ENCODE measurements at regions not wholly inside any gene's neighbourhood (a gene's known extent, or its start where the extent isn't known, plus 50 kb on each side); places are given as distances from the start of the nearest gene placed in this dataset.

GRCh38 chr21:36542312-36543101, 62.6 kb upstream of the CLDN14 start:
- POLR2A ChIA-PET, result no interaction called here

GRCh38 chr21:36543924-36544323, 64.0 kb upstream of the CLDN14 start:
- TF ChIP-seq ZNF18 (tag by site-specific recombination; IDR thresholded peaks at IDR 0.05), result no peak
- TF ChIP-seq ZNF23 (tag by site-specific recombination; IDR thresholded peaks at IDR 0.05; ENCODE audit: borderline replicate concordance), result no peak
- no peak for TF ChIP-seq ZNF677 (tag by site-specific recombination; IDR thresholded peaks at IDR 0.05)
- no peak for TF ChIP-seq EGR2 (tag by site-specific recombination; IDR thresholded peaks at IDR 0.05; ENCODE audit: low read depth)
- no peak for TF ChIP-seq ZNF274 (IDR thresholded peaks at IDR 0.05; ENCODE audit: low read length)
- TF ChIP-seq ZNF274 (tag by site-specific recombination; IDR thresholded peaks at IDR 0.05; ENCODE audit: borderline replicate concordance), result no peak
- TF ChIP-seq ZNF174 (tag by site-specific recombination; IDR thresholded peaks at IDR 0.05), result no peak
- TF ChIP-seq ZFP37 (tag by site-specific recombination; IDR thresholded peaks at IDR 0.05), result no peak
- TF ChIP-seq ZNF248 (tag by site-specific recombination; IDR thresholded peaks at IDR 0.05), result no peak
- CTCF ChIA-PET, result interaction anchor here (0.6 kb wide), 1 partner anchor 67 kb away, joined by 3 read pairs; no protein-coding TSS in a partner anchor
- no peaks in the 10 kb centered on the region for H3K9me3 ChIP-seq (ENCODE audit: control insufficient read depth, insufficient read depth, low read depth, low read length)
- no peaks in the 10 kb centered on the region for H3K4me1 ChIP-seq (ENCODE audit: control insufficient read depth, insufficient read depth, low read length)
- H3K36me3 ChIP-seq (ENCODE audit: control insufficient read depth in 2 of 2, insufficient read depth in 1 of 2, low read length in 2 of 2), result no peaks in the 10 kb centered on the region
- POLR2A ChIA-PET, result no interaction called here
- no peak overlapping the region for H3K4me3 ChIP-seq (ENCODE audit: low read depth, low read length)
- no peak overlapping the region for H3K27ac ChIP-seq (ENCODE audit: extremely low read depth, low read depth, low read length)

More at GRCh38 chr21:36542312-36543101, 62.6 kb upstream of the CLDN14 start:
- Histone ChIP-seq H3K9me3 (ENCODE audit: control insufficient read depth, insufficient read depth, low read depth, low read length) (no peaks in the 10 kb centered on the region), H3K36me3 (ENCODE audit: control insufficient read depth in 2 of 2, insufficient read depth in 1 of 2, low read length in 2 of 2) (no peaks in the 10 kb centered on the region), H3K4me3 (ENCODE audit: low read depth, low read length) (no peak overlapping the region), H3K4me1 (ENCODE audit: control insufficient read depth, insufficient read depth, low read length) (no peaks in the 10 kb centered on the region), H3K27ac (ENCODE audit: extremely low read depth, low read depth, low read length) (no peak overlapping the region)
- CTCF ChIA-PET, result interaction anchor here (0.6 kb wide), 1 partner anchor 68 kb away, joined by 3 read pairs; no protein-coding TSS in a partner anchor
- TF ChIP-seq ZNF488 (tag by site-specific recombination; IDR thresholded peaks at IDR 0.05), result no peak
- no peak for TF ChIP-seq ZNF2 (tag by site-specific recombination; IDR thresholded peaks at IDR 0.05)
- no peak for TF ChIP-seq ZNF555 (tag by site-specific recombination; conservative IDR thresholded peaks at IDR 0.05)
- TF ChIP-seq ZNF549 (tag by site-specific recombination; IDR thresholded peaks at IDR 0.05), result no peak
- no peak for TF ChIP-seq REPIN1 (tag by site-specific recombination; IDR thresholded peaks at IDR 0.05; ENCODE audit: low read depth)
- TF ChIP-seq ZBTB1 (tag by site-specific recombination; IDR thresholded peaks at IDR 0.05), result no peak
- no peak for TF ChIP-seq ZNF610 (tag by site-specific recombination; IDR thresholded peaks at IDR 0.05; ENCODE audit: borderline replicate concordance)
- TF ChIP-seq ZNF707 (tag by site-specific recombination; IDR thresholded peaks at IDR 0.05), result no peak
- TF ChIP-seq KLF10 (tag by site-specific recombination; IDR thresholded peaks at IDR 0.05), result no peak
- no peak for TF ChIP-seq SP2 (tag by site-specific recombination; IDR thresholded peaks at IDR 0.05)

GRCh38 chr21:36544545-36544944, 64.6 kb upstream of the CLDN14 start:
- ChIA-PET POLR2A (no interaction called here), CTCF (no interaction called here)
- Histone ChIP-seq H3K36me3 (ENCODE audit: control insufficient read depth in 2 of 2, insufficient read depth in 1 of 2, low read length in 2 of 2) (no peaks in the 10 kb centered on the region), H3K27ac (ENCODE audit: extremely low read depth, low read depth, low read length) (no peak overlapping the region), H3K9me3 (ENCODE audit: control insufficient read depth, insufficient read depth, low read depth, low read length) (no peaks in the 10 kb centered on the region), H3K4me1 (ENCODE audit: control insufficient read depth, insufficient read depth, low read length) (no peaks in the 10 kb centered on the region), H3K4me3 (ENCODE audit: low read depth, low read length) (no peak overlapping the region)
- TF ChIP-seq OSR2 (tag by site-specific recombination; IDR thresholded peaks at IDR 0.05) (peak; percentile 22; the same call in 1 of the 2 replicates), ZNF558 (tag by site-specific recombination; IDR thresholded peaks at IDR 0.05) (no peak), ZNF2 (tag by site-specific recombination; IDR thresholded peaks at IDR 0.05) (no peak), ZNF639 (tag by site-specific recombination; IDR thresholded peaks at IDR 0.05) (no peak)

Data from HEK293 (cell line).